ENCODE measurements at regions not wholly inside any gene's neighbourhood (a gene's known extent, or its start where the extent isn't known, plus 50 kb on each side); places are given as distances from the start of the nearest gene placed in this dataset.

- peaks cover 9 to 100% (median 93%) of the 10 kb centered on the region in 3 experiments for H3K27me3 ChIP-seq (ENCODE audit: control insufficient read depth in 3 of 3, insufficient read depth in 3 of 3, low read depth in 1 of 3, low read length in 3 of 3)
- no peak overlapping the region for H2BK5ac ChIP-seq (ENCODE audit: low read length)
- H2AFZ ChIP-seq (ENCODE audit: low read length) = no peak overlapping the region
- no peak overlapping the region for H3K27ac ChIP-seq (replicated peaks; ENCODE audit: low read length)
- no peak for DNase-seq (ENCODE audit: low spot score)
- peaks cover 0 to 9% of the 10 kb centered on the region in 2 donors for H3K4me1 ChIP-seq (ENCODE audit: control insufficient read depth in 2 of 2, insufficient read depth in 1 of 2, low read depth in 1 of 2, low read length in 2 of 2)
- no peak overlapping the region for H3K18ac ChIP-seq (ENCODE audit: low read length)
- no peak overlapping the region for H4K91ac ChIP-seq (ENCODE audit: low read depth, low read length, poor library complexity)
- H2AK5ac ChIP-seq (ENCODE audit: low read depth, low read length) = no peak overlapping the region
- no peak overlapping the region for H4K8ac ChIP-seq (ENCODE audit: low read depth, low read length)
- H3K36me3 ChIP-seq (replicated peaks in 1 of 2; ENCODE audit: control insufficient read depth in 2 of 2, insufficient read depth in 2 of 2, low read length in 2 of 2) = no peaks in the 10 kb centered on the region
- H3K4ac ChIP-seq (ENCODE audit: low read length) = no peak overlapping the region
- no peak overlapping the region for H2BK15ac ChIP-seq (ENCODE audit: low read length)
- H3K4me2 ChIP-seq (ENCODE audit: insufficient read depth, low read length, poor library complexity, severe bottlenecking) = no peak overlapping the region
- WGBS, 2 donors (ENCODE audit: extremely low coverage in 2 of 2, insufficient read length in 2 of 2, insufficient replicate concordance in 1 of 2) = no CpG with 5 or more reads among the region's 11 CpGs
- no peak overlapping the region for H3K9ac ChIP-seq (ENCODE audit: low read depth, low read length, poor library complexity)
- H3K79me1 ChIP-seq (ENCODE audit: low read depth, low read length) = no peaks in the 10 kb centered on the region
- no peak overlapping the region for H3K4me3 ChIP-seq (ENCODE audit: low read length in 2 of 2)
- H2BK120ac ChIP-seq (ENCODE audit: low read depth, low read length) = no peak overlapping the region
- H3K14ac ChIP-seq (ENCODE audit: low read length) = no peak overlapping the region
- no peak overlapping the region for H2BK12ac ChIP-seq (ENCODE audit: low read length)
- H3K23ac ChIP-seq (ENCODE audit: low read depth, low read length, poor library complexity) = no peak overlapping the region
- H3K9me3 ChIP-seq (replicated peaks in 1 of 2; ENCODE audit: control insufficient read depth in 2 of 2, insufficient read depth in 1 of 2, low read depth in 1 of 2, low read length in 2 of 2) = peaks cover 0 to 2% of the 10 kb centered on the region in 2 donors
Measured at GRCh38 chr6:41413250-41413649, 77.8 kb downstream of the NCR2 start.

GRCh38 chr6:41416501-41416837, 81.1 kb downstream of the NCR2 start:
- no peak overlapping the region for H3K4me2 ChIP-seq (ENCODE audit: insufficient read depth, low read length, poor library complexity, severe bottlenecking)
- no peak overlapping the region for H4K91ac ChIP-seq (ENCODE audit: low read depth, low read length, poor library complexity)
- H2AK5ac ChIP-seq (ENCODE audit: low read depth, low read length) = no peak overlapping the region
- no peak overlapping the region for H2BK120ac ChIP-seq (ENCODE audit: low read depth, low read length)
- H3K9ac ChIP-seq (ENCODE audit: low read depth, low read length, poor library complexity) = no peak overlapping the region
- no peak overlapping the region for H3K18ac ChIP-seq (ENCODE audit: low read length)
- H3K4me3 ChIP-seq (ENCODE audit: low read length in 2 of 2) = no peak overlapping the region
- H3K14ac ChIP-seq (ENCODE audit: low read length) = no peak overlapping the region
- no peak overlapping the region for H3K4ac ChIP-seq (ENCODE audit: low read length)
- H3K79me1 ChIP-seq (ENCODE audit: low read depth, low read length) = no peaks in the 10 kb centered on the region
- WGBS, 2 donors (ENCODE audit: extremely low coverage in 2 of 2, insufficient read length in 2 of 2, insufficient replicate concordance in 1 of 2) = no CpG with 5 or more reads among the region's 6 CpGs
- no peak overlapping the region for H4K8ac ChIP-seq (ENCODE audit: low read depth, low read length)
- peaks cover 3 to 97% (median 66%) of the 10 kb centered on the region in 3 experiments for H3K27me3 ChIP-seq (ENCODE audit: control insufficient read depth in 3 of 3, insufficient read depth in 3 of 3, low read depth in 1 of 3, low read length in 3 of 3)
- no peak overlapping the region for H2BK12ac ChIP-seq (ENCODE audit: low read length)
- H2AFZ ChIP-seq (ENCODE audit: low read length) = no peak overlapping the region
- peaks cover 0 to 2% of the 10 kb centered on the region in 2 donors for H3K4me1 ChIP-seq (ENCODE audit: control insufficient read depth in 2 of 2, insufficient read depth in 1 of 2, low read depth in 1 of 2, low read length in 2 of 2)
- no peaks in the 10 kb centered on the region for H3K36me3 ChIP-seq (replicated peaks in 1 of 2; ENCODE audit: control insufficient read depth in 2 of 2, insufficient read depth in 2 of 2, low read length in 2 of 2)
- no peak overlapping the region for H3K27ac ChIP-seq (replicated peaks; ENCODE audit: low read length)
- no peak for DNase-seq (ENCODE audit: low spot score)
- H2BK5ac ChIP-seq (ENCODE audit: low read length) = no peak overlapping the region
- H3K23ac ChIP-seq (ENCODE audit: low read depth, low read length, poor library complexity) = no peak overlapping the region
- no peak overlapping the region for H2BK15ac ChIP-seq (ENCODE audit: low read length)
- H3K9me3 ChIP-seq (replicated peaks in 1 of 2; ENCODE audit: control insufficient read depth in 2 of 2, insufficient read depth in 1 of 2, low read depth in 1 of 2, low read length in 2 of 2) = peaks cover 0 to 5% of the 10 kb centered on the region in 2 donors

- Histone ChIP-seq H2BK12ac (ENCODE audit: low read length) (no peak overlapping the region), H3K27ac (replicated peaks; ENCODE audit: low read length) (no peak overlapping the region), H3K27me3 (ENCODE audit: control insufficient read depth in 3 of 3, insufficient read depth in 3 of 3, low read depth in 1 of 3, low read length in 3 of 3) (peaks cover 3 to 95% (median 47%) of the 10 kb centered on the region in 3 experiments), H3K36me3 (replicated peaks in 1 of 2; ENCODE audit: control insufficient read depth in 2 of 2, insufficient read depth in 2 of 2, low read length in 2 of 2) (no peaks in the 10 kb centered on the region), H3K4me3 (ENCODE audit: low read length in 2 of 2) (no peak overlapping the region), H3K4me1 (ENCODE audit: control insufficient read depth in 2 of 2, insufficient read depth in 1 of 2, low read depth in 1 of 2, low read length in 2 of 2) (no peaks in the 10 kb centered on the region), H2BK120ac (ENCODE audit: low read depth, low read length) (no peak overlapping the region), H2BK5ac (ENCODE audit: low read length) (no peak overlapping the region), H2AK5ac (ENCODE audit: low read depth, low read length) (no peak overlapping the region), H3K14ac (ENCODE audit: low read length) (no peak overlapping the region), H3K4ac (ENCODE audit: low read length) (no peak overlapping the region), H2AFZ (ENCODE audit: low read length) (no peak overlapping the region), H2BK15ac (ENCODE audit: low read length) (no peak overlapping the region), H4K8ac (ENCODE audit: low read depth, low read length) (no peak overlapping the region), H3K9me3 (replicated peaks in 1 of 2; ENCODE audit: control insufficient read depth in 2 of 2, insufficient read depth in 1 of 2, low read depth in 1 of 2, low read length in 2 of 2) (peaks cover 0 to 5% of the 10 kb centered on the region in 2 donors), H3K79me1 (ENCODE audit: low read depth, low read length) (no peaks in the 10 kb centered on the region), H3K9ac (ENCODE audit: low read depth, low read length, poor library complexity) (no peak overlapping the region), H3K23ac (ENCODE audit: low read depth, low read length, poor library complexity) (no peak overlapping the region), H3K4me2 (ENCODE audit: insufficient read depth, low read length, poor library complexity, severe bottlenecking) (no peak overlapping the region), H3K18ac (ENCODE audit: low read length) (no peak overlapping the region), H4K91ac (ENCODE audit: low read depth, low read length, poor library complexity) (no peak overlapping the region)
- DNase-seq (ENCODE audit: low spot score) = no peak
- no CpG with 5 or more reads among the region's 2 CpGs for WGBS, 2 donors (ENCODE audit: extremely low coverage in 2 of 2, insufficient read length in 2 of 2, insufficient replicate concordance in 1 of 2)
Measured at GRCh38 chr6:41418741-41419140, 83.3 kb downstream of the NCR2 start.

- WGBS, 2 donors (ENCODE audit: extremely low coverage in 2 of 2, insufficient read length in 2 of 2, insufficient replicate concordance in 1 of 2) = no CpG with 5 or more reads among the region's 3 CpGs
- Histone ChIP-seq H3K4me2 (ENCODE audit: insufficient read depth, low read length, poor library complexity, severe bottlenecking) (no peak overlapping the region), H3K4me1 (ENCODE audit: control insufficient read depth in 2 of 2, insufficient read depth in 1 of 2, low read depth in 1 of 2, low read length in 2 of 2) (no peaks in the 10 kb centered on the region), H2AFZ (ENCODE audit: low read length) (no peak overlapping the region), H2AK5ac (ENCODE audit: low read depth, low read length) (no peak overlapping the region), H4K8ac (ENCODE audit: low read depth, low read length) (no peak overlapping the region), H3K79me1 (ENCODE audit: low read depth, low read length) (no peaks in the 10 kb centered on the region), H2BK5ac (ENCODE audit: low read length) (no peak overlapping the region), H3K4me3 (ENCODE audit: low read length in 2 of 2) (no peak overlapping the region), H3K27ac (replicated peaks; ENCODE audit: low read length) (no peak overlapping the region), H3K18ac (ENCODE audit: low read length) (no peak overlapping the region), H3K9ac (ENCODE audit: low read depth, low read length, poor library complexity) (no peak overlapping the region), H2BK120ac (ENCODE audit: low read depth, low read length) (no peak overlapping the region), H3K36me3 (replicated peaks in 1 of 2; ENCODE audit: control insufficient read depth in 2 of 2, insufficient read depth in 2 of 2, low read length in 2 of 2) (no peaks in the 10 kb centered on the region), H4K91ac (ENCODE audit: low read depth, low read length, poor library complexity) (no peak overlapping the region), H2BK12ac (ENCODE audit: low read length) (no peak overlapping the region), H2BK15ac (ENCODE audit: low read length) (no peak overlapping the region), H3K9me3 (replicated peaks in 1 of 2; ENCODE audit: control insufficient read depth in 2 of 2, insufficient read depth in 1 of 2, low read depth in 1 of 2, low read length in 2 of 2) (peaks cover 0 to 5% of the 10 kb centered on the region in 2 donors), H3K4ac (ENCODE audit: low read length) (no peak overlapping the region), H3K14ac (ENCODE audit: low read length) (no peak overlapping the region), H3K23ac (ENCODE audit: low read depth, low read length, poor library complexity) (no peak overlapping the region), H3K27me3 (ENCODE audit: control insufficient read depth in 3 of 3, insufficient read depth in 3 of 3, low read depth in 1 of 3, low read length in 3 of 3) (peaks cover 3 to 95% (median 42%) of the 10 kb centered on the region in 3 experiments)
- no peak for DNase-seq (ENCODE audit: low spot score)
Measured at GRCh38 chr6:41419385-41419784, 84.0 kb downstream of the NCR2 start.

Measured in neuronal stem cell (in vitro differentiated cells).